ENCODE measurements at regions not wholly inside any gene's neighbourhood (a gene's known extent, or its start where the extent isn't known, plus 50 kb on each side); places are given as distances from the start of the nearest gene placed in this dataset.

DNA sequence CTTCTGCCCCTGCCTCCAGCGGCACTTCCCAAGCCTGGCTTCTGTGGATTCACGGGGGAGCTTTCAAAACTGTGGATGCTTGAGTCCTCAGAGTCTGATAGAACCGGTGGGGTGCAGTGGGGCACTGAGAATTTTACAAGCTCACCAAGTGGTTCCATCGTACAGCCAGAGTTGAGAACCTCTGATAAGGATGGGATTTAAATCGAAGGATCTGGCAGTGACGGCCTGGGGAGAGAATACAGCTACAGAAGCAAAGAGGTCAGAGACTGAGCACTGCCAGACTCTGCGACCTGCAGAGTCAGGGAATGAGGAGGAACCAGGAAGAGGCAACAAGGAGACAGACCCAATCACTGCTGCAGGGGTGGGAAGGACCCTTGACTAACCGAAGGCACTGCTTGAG is 124.6 kb upstream of the BOD1 start:
- TF ChIP-seq POLR2AphosphoS5 (IDR thresholded peaks at IDR 0.05) (no peak), EP300 (IDR thresholded peaks at IDR 0.05; ENCODE audit: low read depth) (no peak), POLR2A (IDR thresholded peaks at IDR 0.05) (no peak), CTCF (IDR thresholded peaks at IDR 0.05) (no peak)
- Histone ChIP-seq H3K27ac (no peak overlapping the region), H3K9me3 (no peaks in the 10 kb centered on the region), H3K4me1 (peaks cover 0 to 7% (median 3%) of the 10 kb centered on the region in 4 donors), H3K36me3 (no peaks in the 10 kb centered on the region), H3K27me3 (no peaks in the 10 kb centered on the region), H3K4me3 (no peak overlapping the region)
- WGBS, 2 donors (ENCODE audit: low coverage in 1 of 2): 83 to 89% methylated on average over 4 to 8 of the region's 8 CpGs
- DNase-seq: no peak
- intact Hi-C loops (cut with DNase I; ENCODE audit: low total_unique reads) (no loop called here), in situ Hi-C loops (cut with MboI; ENCODE audit: low pct_ligation_motif_present in 1 of 4, low pct_unique_long_range_greater_than_20kb in 1 of 4, low sequenced_read_pairs in 3 of 4) (no loop called here)

DNA sequence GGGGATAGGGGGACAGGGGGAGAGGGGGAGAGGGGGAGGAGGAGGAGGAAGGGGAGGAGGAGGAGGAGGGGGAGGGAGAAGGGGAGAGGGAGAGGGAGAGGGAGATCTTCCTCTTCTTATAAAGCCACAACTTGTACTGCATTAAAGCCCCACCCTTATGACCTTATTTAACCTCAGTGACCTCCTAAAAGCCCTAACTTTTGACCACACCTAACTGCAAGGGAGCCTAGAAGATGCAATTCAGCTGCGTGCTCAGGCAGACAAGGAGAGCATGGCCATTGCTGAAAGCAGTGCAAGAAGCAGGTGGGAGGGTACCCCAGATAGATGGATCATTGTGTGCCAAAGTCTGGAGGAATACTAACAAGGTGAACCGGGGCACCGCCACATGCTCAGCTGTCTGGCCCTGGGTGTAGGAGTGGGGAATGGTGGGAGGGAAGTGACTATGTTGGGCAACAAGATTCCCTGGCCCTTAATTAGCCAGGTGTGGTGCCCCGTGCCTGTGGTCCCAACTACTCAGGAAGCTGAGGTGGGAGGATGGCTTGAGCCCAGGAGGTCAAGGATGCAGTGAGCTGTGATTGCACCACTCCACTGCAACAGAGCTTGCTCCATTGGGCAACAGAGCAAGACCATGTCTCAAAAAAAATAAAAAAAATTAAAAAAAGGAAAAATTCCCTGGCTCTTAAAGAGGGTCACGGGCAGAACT is 125.4 kb upstream of the BOD1 start:
- DNase-seq: no peak
- Histone ChIP-seq H3K27me3 (no peaks in the 10 kb centered on the region), H3K4me1 (peaks cover 0 to 3% (median 1%) of the 10 kb centered on the region in 4 donors), H3K4me3 (no peak overlapping the region), H3K9me3 (no peaks in the 10 kb centered on the region), H3K36me3 (no peaks in the 10 kb centered on the region), H3K27ac (no peak overlapping the region)
- intact Hi-C loops (cut with DNase I; ENCODE audit: low total_unique reads) (no loop called here), in situ Hi-C loops (cut with MboI; ENCODE audit: low pct_ligation_motif_present in 1 of 4, low pct_unique_long_range_greater_than_20kb in 1 of 4, low sequenced_read_pairs in 3 of 4) (no loop called here)
- 83 to 86% methylated on average over 2 to 5 of the region's 5 CpGs for whole genome bisulfite sequencing, 2 donors (ENCODE audit: low coverage in 1 of 2)
- no peak for TF ChIP-seq EP300 (IDR thresholded peaks at IDR 0.05; ENCODE audit: low read depth)
- no peak for TF ChIP-seq POLR2AphosphoS5 (IDR thresholded peaks at IDR 0.05)
- no peak for TF ChIP-seq POLR2A (IDR thresholded peaks at IDR 0.05)
- no peak for TF ChIP-seq CTCF (IDR thresholded peaks at IDR 0.05)

- Histone ChIP-seq H3K36me3 (no peaks in the 10 kb centered on the region), H3K4me3 (no peak overlapping the region), H3K27me3 (no peaks in the 10 kb centered on the region), H3K27ac (no peak overlapping the region), H3K4me1 (no peaks in the 10 kb centered on the region), H3K9me3 (no peaks in the 10 kb centered on the region)
- intact Hi-C loops (cut with DNase I; ENCODE audit: low total_unique reads): no loop called here
- WGBS, 2 donors (ENCODE audit: low coverage in 1 of 2): 68 to 85% methylated on average over 3 of the region's 3 CpGs
- no peak for DNase-seq
- in situ Hi-C loops (cut with MboI; ENCODE audit: low pct_ligation_motif_present in 1 of 4, low pct_unique_long_range_greater_than_20kb in 1 of 4, low sequenced_read_pairs in 3 of 4): no loop called here
- TF ChIP-seq POLR2A (IDR thresholded peaks at IDR 0.05): no peak
- no peak for TF ChIP-seq CTCF (IDR thresholded peaks at IDR 0.05)
- TF ChIP-seq POLR2AphosphoS5 (IDR thresholded peaks at IDR 0.05): no peak
- no peak for TF ChIP-seq EP300 (IDR thresholded peaks at IDR 0.05; ENCODE audit: low read depth)
These were observed 126.0 kb upstream of the BOD1 start for GRCh38 chr5:173742432-173742816.

DNA sequence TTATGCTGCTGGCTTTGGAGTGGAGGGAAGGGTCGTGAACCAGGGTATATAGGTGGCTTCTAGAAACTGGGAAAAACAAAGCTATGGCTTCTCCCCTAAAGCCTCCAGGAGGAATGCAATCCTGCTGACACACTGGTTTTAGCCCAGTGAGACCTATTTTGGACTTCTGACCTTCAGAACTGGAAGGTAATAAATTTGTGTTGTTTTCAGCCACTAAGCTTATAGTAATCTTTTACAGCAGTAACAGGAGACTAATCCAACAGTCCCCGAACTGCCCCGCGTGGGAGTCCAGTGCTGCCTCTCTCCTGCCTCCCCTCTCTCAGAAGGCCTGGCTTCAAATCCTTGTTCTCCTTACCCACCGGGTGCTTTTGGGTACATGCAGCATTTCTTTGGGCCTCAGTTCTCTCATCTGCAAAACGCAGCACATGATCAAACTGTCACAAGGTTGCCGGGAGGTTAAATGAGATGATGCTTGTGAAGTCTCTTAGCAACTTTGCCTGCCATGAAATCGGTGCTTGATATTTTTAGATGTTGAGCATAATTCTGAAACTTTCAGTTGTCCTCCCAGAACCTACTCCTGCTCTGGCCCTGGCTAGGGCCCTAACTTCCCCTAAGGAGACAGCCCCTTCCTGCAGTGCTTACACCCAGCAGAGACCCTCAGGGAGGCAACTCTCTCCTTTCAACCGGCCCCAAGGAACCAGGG is 127.3 kb upstream of the BOD1 start:
- in situ Hi-C loops (cut with MboI; ENCODE audit: low pct_ligation_motif_present in 1 of 4, low pct_unique_long_range_greater_than_20kb in 1 of 4, low sequenced_read_pairs in 3 of 4): no loop called here
- H3K27me3 ChIP-seq: no peaks in the 10 kb centered on the region
- no peaks in the 10 kb centered on the region for H3K4me1 ChIP-seq
- no peak for DNase-seq
- no peak overlapping the region for H3K4me3 ChIP-seq
- no peaks in the 10 kb centered on the region for H3K36me3 ChIP-seq
- peak overlapping the region in 2 of 4 donors; percentile 25 to 48 for H3K27ac ChIP-seq
- intact Hi-C loops (cut with DNase I; ENCODE audit: low total_unique reads): no loop called here
- WGBS, 2 donors (ENCODE audit: low coverage in 1 of 2): 81 to 88% methylated on average over 6 to 9 of the region's 9 CpGs
- H3K9me3 ChIP-seq: no peaks in the 10 kb centered on the region
- TF ChIP-seq EP300 (IDR thresholded peaks at IDR 0.05; ENCODE audit: low read depth) (no peak), CTCF (IDR thresholded peaks at IDR 0.05) (no peak), POLR2A (IDR thresholded peaks at IDR 0.05) (no peak), POLR2AphosphoS5 (IDR thresholded peaks at IDR 0.05) (no peak)

All from transverse colon (tissue), 4 donors.